ENCODE measurements at regions not wholly inside any gene's neighbourhood (a gene's known extent, or its start where the extent isn't known, plus 50 kb on each side); places are given as distances from the start of the nearest gene placed in this dataset.

DNA sequence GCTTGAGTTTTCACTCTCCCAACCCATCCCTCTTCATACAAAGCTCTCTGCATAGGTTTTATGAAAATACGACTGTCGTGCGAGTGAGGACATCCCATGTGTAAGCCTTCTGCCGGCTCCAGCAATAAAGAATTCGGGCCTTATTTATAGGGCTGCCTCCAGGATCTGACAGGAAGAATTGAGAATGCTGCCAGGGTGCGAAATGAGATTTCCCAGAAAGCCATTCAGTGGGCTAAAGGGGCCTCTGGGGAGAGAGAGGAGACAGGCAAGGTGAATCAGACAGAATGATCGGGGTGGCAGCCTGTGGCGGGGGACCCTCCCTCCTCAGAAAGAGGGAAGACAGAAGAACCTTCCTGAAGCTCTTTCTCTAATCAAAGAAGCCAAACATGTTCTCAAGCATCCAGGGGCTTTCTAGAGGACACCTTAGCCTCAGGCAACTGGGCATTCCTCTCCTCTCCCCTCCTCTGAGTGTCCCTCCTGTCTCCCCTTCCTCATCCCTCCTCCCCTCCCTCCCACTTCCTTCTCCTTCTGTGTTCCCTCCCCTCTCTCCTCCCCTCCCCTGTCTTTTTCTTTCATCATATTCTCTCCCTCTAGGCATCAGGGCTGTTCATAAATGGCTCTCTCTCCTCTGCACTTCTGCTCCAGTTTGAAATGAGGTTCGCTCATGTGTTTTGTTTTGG, 410.9 kb downstream of the TYW1 start:
- no peak overlapping the region for H3K9ac ChIP-seq (ENCODE audit: low read length in 5 of 5)
- no peak overlapping the region for H3K4me3 ChIP-seq (ENCODE audit: low read depth in 1 of 5, low read length in 5 of 5)
- H3K27ac ChIP-seq (ENCODE audit: low read depth, low read length) = no peak overlapping the region
- no peaks in the 10 kb centered on the region for H3K36me3 ChIP-seq (ENCODE audit: control insufficient read depth in 5 of 5, insufficient read depth in 5 of 5, low read length in 5 of 5)
- no peaks in the 10 kb centered on the region for H3K27me3 ChIP-seq (ENCODE audit: control insufficient read depth in 5 of 5, insufficient read depth in 4 of 5, low read length in 5 of 5)
- peaks cover 0 to 4% (median 0%) of the 10 kb centered on the region in 5 donors for H3K4me1 ChIP-seq (ENCODE audit: control insufficient read depth in 5 of 5, insufficient read depth in 5 of 5, low read length in 5 of 5)
- H3K9me3 ChIP-seq (ENCODE audit: control insufficient read depth in 5 of 5, low read length in 5 of 5) = peaks cover 0 to 7% (median 4%) of the 10 kb centered on the region in 5 donors

DNA sequence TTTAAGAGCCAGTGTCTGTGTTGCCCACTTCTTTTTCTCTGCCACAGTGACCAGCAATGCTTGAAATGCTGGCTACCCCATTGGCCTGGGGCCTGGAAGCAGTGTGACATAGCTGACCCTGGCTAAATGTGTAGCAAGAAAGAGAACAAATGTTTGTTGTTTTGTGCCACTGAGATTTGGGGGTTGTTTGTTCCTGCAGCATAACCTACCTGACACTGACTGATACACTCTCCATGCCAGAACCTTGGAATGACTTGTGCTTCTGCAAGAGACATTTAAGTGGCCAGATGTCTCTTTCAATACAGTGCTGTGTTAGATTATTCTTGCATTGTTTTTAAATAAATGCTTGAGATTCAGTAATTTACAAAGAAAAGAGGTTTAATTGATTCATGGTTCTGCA, 411.5 kb downstream of the TYW1 start:
- H3K36me3 ChIP-seq (ENCODE audit: control insufficient read depth in 5 of 5, insufficient read depth in 5 of 5, low read length in 5 of 5) = no peaks in the 10 kb centered on the region
- H3K4me3 ChIP-seq (ENCODE audit: low read depth in 1 of 5, low read length in 5 of 5) = no peak overlapping the region
- no peak overlapping the region for H3K27ac ChIP-seq (ENCODE audit: low read depth, low read length)
- H3K9me3 ChIP-seq (ENCODE audit: control insufficient read depth in 5 of 5, low read length in 5 of 5) = peaks cover 0 to 4% (median 2%) of the 10 kb centered on the region in 5 donors
- H3K27me3 ChIP-seq (ENCODE audit: control insufficient read depth in 5 of 5, insufficient read depth in 4 of 5, low read length in 5 of 5) = no peaks in the 10 kb centered on the region
- peaks cover 0 to 4% (median 0%) of the 10 kb centered on the region in 5 donors for H3K4me1 ChIP-seq (ENCODE audit: control insufficient read depth in 5 of 5, insufficient read depth in 5 of 5, low read length in 5 of 5)
- no peak overlapping the region for H3K9ac ChIP-seq (ENCODE audit: low read length in 5 of 5)

DNA sequence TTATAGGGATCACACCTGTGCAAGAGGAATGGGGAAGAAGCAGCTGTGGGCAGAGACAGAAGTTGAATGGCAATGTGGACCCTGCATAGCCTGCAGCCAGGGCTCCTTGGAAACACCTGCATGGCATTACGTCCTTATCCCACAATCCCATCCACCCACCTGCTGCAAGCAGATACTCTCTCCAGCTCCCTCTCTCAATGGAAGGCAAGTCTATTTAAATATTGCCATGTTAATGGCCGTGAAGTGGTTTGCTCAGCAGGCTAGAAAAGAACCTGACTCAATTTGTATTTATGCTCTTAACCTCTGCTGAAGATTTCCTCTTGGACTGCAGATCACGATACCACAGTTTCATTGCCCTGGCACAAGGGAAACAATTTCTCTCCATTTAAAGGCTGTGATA, 417.0 kb downstream of the TYW1 start:
- H3K36me3 ChIP-seq (ENCODE audit: control insufficient read depth in 5 of 5, insufficient read depth in 5 of 5, low read length in 5 of 5) = no peaks in the 10 kb centered on the region
- H3K9me3 ChIP-seq (ENCODE audit: control insufficient read depth in 5 of 5, low read length in 5 of 5) = peaks cover 0 to 11% (median 10%) of the 10 kb centered on the region in 5 donors
- H3K9ac ChIP-seq (ENCODE audit: low read length in 5 of 5) = no peak overlapping the region
- H3K27me3 ChIP-seq (ENCODE audit: control insufficient read depth in 5 of 5, insufficient read depth in 4 of 5, low read length in 5 of 5) = peaks cover 0 to 2% (median 0%) of the 10 kb centered on the region in 5 donors
- no peaks in the 10 kb centered on the region for H3K4me1 ChIP-seq (ENCODE audit: control insufficient read depth in 5 of 5, insufficient read depth in 5 of 5, low read length in 5 of 5)
- no peak overlapping the region for H3K4me3 ChIP-seq (ENCODE audit: low read depth in 1 of 5, low read length in 5 of 5)
- no peak overlapping the region for H3K27ac ChIP-seq (ENCODE audit: low read depth, low read length)

DNA sequence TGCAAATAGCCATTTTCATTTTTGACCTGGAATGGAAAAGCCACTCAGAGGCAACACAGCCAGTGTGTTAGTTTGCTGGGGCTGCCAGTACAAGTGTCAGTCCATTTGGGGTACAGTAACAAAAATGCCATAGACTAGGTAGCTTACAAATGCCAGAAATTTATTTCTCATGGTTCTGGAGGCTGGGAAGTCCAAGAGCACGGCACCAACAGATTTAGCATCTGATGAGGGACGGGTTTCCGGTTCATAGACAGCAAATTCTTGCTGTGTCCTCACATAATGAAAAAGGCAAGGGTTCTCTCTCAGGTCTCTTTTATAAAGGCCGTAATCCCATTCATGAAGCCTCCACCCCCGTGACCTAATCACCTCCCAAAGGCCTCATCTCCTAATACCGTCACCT, 418.2 kb downstream of the TYW1 start:
- Histone ChIP-seq H3K27ac (ENCODE audit: low read depth, low read length) (no peak overlapping the region), H3K9ac (ENCODE audit: low read length in 5 of 5) (no peak overlapping the region), H3K36me3 (ENCODE audit: control insufficient read depth in 5 of 5, insufficient read depth in 5 of 5, low read length in 5 of 5) (no peaks in the 10 kb centered on the region), H3K4me3 (ENCODE audit: low read depth in 1 of 5, low read length in 5 of 5) (no peak overlapping the region), H3K4me1 (ENCODE audit: control insufficient read depth in 5 of 5, insufficient read depth in 5 of 5, low read length in 5 of 5) (no peaks in the 10 kb centered on the region), H3K27me3 (ENCODE audit: control insufficient read depth in 5 of 5, insufficient read depth in 4 of 5, low read length in 5 of 5) (peaks cover 0 to 2% (median 0%) of the 10 kb centered on the region in 5 donors), H3K9me3 (ENCODE audit: control insufficient read depth in 5 of 5, low read length in 5 of 5) (peaks cover 0 to 11% (median 10%) of the 10 kb centered on the region in 5 donors)

DNA sequence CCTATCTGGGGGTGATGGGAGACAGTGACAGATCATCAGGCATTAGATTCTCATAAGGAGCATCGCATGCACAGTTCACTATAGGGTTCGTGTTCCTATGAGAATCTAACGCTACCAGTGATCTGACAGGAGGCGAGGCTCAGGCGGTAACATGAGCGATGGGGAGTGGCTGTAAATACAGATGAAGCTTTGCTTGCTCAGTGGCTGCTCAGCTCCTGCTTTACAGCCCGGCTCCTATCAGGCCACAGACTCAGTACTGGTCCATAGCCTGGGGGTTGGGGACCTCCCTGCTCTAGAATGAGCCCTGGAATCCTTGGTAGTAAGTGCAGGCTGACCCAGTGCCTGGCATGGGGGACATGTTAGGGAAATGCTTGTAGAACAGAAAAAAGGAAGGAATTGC, 426.0 kb downstream of the TYW1 start:
- Histone ChIP-seq H3K4me3 (ENCODE audit: low read depth in 1 of 5, low read length in 5 of 5) (no peak overlapping the region), H3K36me3 (ENCODE audit: control insufficient read depth in 5 of 5, insufficient read depth in 5 of 5, low read length in 5 of 5) (no peaks in the 10 kb centered on the region), H3K9ac (ENCODE audit: low read length in 5 of 5) (no peak overlapping the region), H3K27me3 (ENCODE audit: control insufficient read depth in 5 of 5, insufficient read depth in 4 of 5, low read length in 5 of 5) (no peaks in the 10 kb centered on the region), H3K27ac (ENCODE audit: low read depth, low read length) (no peak overlapping the region), H3K9me3 (ENCODE audit: control insufficient read depth in 5 of 5, low read length in 5 of 5) (no peaks in the 10 kb centered on the region), H3K4me1 (ENCODE audit: control insufficient read depth in 5 of 5, insufficient read depth in 5 of 5, low read length in 5 of 5) (no peaks in the 10 kb centered on the region)

DNA sequence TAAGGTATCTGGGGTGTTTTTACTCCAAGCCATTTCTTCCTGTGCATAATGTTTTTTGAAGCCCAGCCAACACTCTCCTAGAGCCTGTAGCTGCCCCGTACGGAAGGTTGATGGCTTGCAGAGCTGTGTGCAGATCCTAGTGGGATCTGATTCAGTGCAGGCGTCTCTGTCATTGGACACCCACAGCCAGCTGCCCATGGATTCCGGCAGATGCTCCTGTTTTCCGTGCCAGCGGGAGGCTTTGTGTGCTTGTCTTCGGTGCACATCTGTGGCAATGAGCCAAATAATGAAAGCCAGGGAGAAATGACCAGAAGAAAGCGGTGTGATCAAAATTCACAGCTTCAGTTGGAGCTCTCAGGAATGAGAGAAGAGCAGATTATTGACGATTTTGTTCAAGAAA, 426.4 kb downstream of the TYW1 start:
- no peaks in the 10 kb centered on the region for H3K36me3 ChIP-seq (ENCODE audit: control insufficient read depth in 5 of 5, insufficient read depth in 5 of 5, low read length in 5 of 5)
- no peak overlapping the region for H3K4me3 ChIP-seq (ENCODE audit: low read depth in 1 of 5, low read length in 5 of 5)
- no peak overlapping the region for H3K27ac ChIP-seq (ENCODE audit: low read depth, low read length)
- no peaks in the 10 kb centered on the region for H3K4me1 ChIP-seq (ENCODE audit: control insufficient read depth in 5 of 5, insufficient read depth in 5 of 5, low read length in 5 of 5)
- H3K27me3 ChIP-seq (ENCODE audit: control insufficient read depth in 5 of 5, insufficient read depth in 4 of 5, low read length in 5 of 5) = no peaks in the 10 kb centered on the region
- no peak overlapping the region for H3K9ac ChIP-seq (ENCODE audit: low read length in 5 of 5)
- H3K9me3 ChIP-seq (ENCODE audit: control insufficient read depth in 5 of 5, low read length in 5 of 5) = no peaks in the 10 kb centered on the region

DNA sequence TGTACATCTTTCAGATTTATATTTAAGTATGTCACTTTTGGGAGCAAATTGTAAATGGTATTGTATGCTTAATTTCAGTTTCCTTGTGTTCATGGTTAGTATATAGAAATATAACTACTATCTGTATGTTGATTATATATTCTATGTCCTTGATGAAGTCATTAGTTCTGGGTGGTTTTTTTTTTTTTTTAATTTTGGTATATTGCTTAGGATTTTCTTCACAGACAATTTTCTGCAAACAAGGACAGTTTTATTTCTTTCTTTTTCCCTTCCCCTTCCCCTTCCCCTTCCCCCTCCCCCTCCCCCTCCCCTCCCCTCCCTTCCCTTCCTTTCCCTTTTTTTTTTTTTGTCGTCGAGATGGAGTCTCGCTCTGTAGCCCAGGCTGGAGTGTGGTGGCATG, 430.0 kb downstream of the TYW1 start:
- Histone ChIP-seq H3K27me3 (ENCODE audit: control insufficient read depth in 5 of 5, insufficient read depth in 4 of 5, low read length in 5 of 5) (peaks cover 0 to 3% (median 0%) of the 10 kb centered on the region in 5 donors), H3K9me3 (ENCODE audit: control insufficient read depth in 5 of 5, low read length in 5 of 5) (no peaks in the 10 kb centered on the region), H3K9ac (ENCODE audit: low read length in 5 of 5) (no peak overlapping the region), H3K36me3 (ENCODE audit: control insufficient read depth in 5 of 5, insufficient read depth in 5 of 5, low read length in 5 of 5) (no peaks in the 10 kb centered on the region), H3K27ac (ENCODE audit: low read depth, low read length) (no peak overlapping the region), H3K4me1 (ENCODE audit: control insufficient read depth in 5 of 5, insufficient read depth in 5 of 5, low read length in 5 of 5) (no peaks in the 10 kb centered on the region), H3K4me3 (ENCODE audit: low read depth in 1 of 5, low read length in 5 of 5) (no peak overlapping the region)

DNA sequence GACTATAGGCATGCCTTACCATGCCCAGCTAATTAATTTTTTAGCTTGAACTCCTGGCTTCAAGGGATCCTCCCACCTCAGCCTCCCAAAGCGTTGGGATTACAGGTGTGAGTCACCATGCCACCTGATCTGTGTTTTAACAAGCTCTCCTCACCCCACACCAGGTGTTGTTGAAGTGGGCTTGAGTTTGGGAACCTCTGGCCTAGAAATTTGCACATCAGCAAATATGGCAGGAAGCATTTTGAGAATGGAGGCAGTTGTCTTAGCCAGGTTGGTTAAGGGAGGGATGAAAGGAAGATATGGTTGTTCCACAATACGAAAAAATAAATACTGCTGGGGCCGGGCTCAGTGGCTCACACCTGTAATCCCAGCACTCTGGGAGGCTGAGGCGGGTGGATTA, 433.1 kb downstream of the TYW1 start:
- Histone ChIP-seq H3K9ac (ENCODE audit: low read length in 5 of 5) (no peak overlapping the region), H3K27me3 (ENCODE audit: control insufficient read depth in 5 of 5, insufficient read depth in 4 of 5, low read length in 5 of 5) (peaks cover 0 to 3% (median 0%) of the 10 kb centered on the region in 5 donors), H3K27ac (ENCODE audit: low read depth, low read length) (no peak overlapping the region), H3K36me3 (ENCODE audit: control insufficient read depth in 5 of 5, insufficient read depth in 5 of 5, low read length in 5 of 5) (no peaks in the 10 kb centered on the region), H3K9me3 (ENCODE audit: control insufficient read depth in 5 of 5, low read length in 5 of 5) (peaks cover 0 to 10% (median 7%) of the 10 kb centered on the region in 5 donors), H3K4me3 (ENCODE audit: low read depth in 1 of 5, low read length in 5 of 5) (no peak overlapping the region), H3K4me1 (ENCODE audit: control insufficient read depth in 5 of 5, insufficient read depth in 5 of 5, low read length in 5 of 5) (no peaks in the 10 kb centered on the region)

DNA sequence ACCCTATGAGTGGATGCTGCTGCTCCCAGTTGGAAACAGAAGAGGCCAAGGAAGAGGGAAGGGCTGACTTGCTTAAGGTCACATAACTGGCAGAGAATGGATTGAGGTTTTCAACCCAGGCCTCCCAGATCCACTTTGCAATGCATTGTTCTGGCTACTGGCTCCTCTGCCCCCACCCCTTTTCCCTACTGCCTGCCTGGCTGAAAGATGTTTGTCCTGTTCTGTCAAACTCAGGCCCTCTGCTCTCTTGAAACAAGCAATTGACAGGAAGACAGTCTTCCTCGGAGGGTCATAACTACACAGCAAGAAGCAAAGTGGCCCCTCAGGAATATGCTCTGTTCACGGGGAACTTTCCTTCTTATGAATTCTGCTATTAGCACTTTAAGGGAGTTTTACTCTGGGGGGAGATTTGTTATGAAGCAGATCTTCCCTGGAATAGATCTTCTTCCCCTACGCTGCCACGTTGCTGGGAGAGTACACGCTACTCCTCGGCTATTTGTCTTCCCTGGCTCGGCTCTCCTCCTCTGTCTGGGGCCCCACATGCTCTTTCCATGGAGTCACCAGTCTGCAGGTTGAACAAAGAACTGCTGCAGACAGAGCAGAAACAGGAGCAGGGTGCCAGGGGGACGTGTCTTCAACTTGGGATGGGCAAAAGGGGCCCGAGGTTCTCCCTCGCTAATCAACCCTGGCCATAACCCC, 436.1 kb downstream of the TYW1 start:
- peaks cover 0 to 3% (median 0%) of the 10 kb centered on the region in 5 donors for H3K27me3 ChIP-seq (ENCODE audit: control insufficient read depth in 5 of 5, insufficient read depth in 4 of 5, low read length in 5 of 5)
- H3K9me3 ChIP-seq (ENCODE audit: control insufficient read depth in 5 of 5, low read length in 5 of 5) = peaks cover 0 to 10% (median 7%) of the 10 kb centered on the region in 5 donors
- peaks cover 0 to 3% (median 0%) of the 10 kb centered on the region in 5 donors for H3K4me1 ChIP-seq (ENCODE audit: control insufficient read depth in 5 of 5, insufficient read depth in 5 of 5, low read length in 5 of 5)
- no peak overlapping the region for H3K27ac ChIP-seq (ENCODE audit: low read depth, low read length)
- no peaks in the 10 kb centered on the region for H3K36me3 ChIP-seq (ENCODE audit: control insufficient read depth in 5 of 5, insufficient read depth in 5 of 5, low read length in 5 of 5)
- no peak overlapping the region for H3K9ac ChIP-seq (ENCODE audit: low read length in 5 of 5)
- H3K4me3 ChIP-seq (ENCODE audit: low read depth in 1 of 5, low read length in 5 of 5) = no peak overlapping the region

DNA sequence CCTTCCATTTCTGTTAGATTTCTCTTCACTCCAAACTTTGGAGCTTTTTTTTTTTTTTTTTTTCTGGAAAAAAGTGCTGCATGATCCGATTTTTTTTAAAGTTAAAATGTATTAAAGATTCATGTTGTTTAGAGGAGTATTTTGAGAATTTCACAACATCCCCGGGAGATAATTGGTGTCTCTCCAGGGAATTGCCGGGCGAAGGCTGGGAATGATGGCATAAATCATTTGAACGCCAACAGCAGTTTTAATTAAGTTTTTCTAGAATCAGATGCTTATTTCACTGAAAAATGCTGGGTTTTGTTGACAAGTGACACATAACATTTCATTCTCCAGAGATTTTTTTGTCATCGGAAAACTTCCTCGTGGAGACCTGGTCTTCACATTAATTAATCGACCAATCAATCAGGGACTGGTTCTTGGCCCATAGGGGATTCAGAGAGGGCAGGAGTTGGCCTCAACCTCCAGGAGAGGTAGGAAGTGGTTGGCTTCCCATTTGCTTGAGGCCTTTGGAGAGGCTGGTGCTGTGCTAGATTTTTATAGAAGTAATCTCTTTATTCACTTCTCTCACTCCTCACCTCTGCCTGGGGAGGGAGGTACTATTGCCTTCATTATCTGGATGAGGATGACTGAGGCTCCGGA, 439.4 kb downstream of the TYW1 start:
- no peak overlapping the region for H3K4me3 ChIP-seq (ENCODE audit: low read depth in 1 of 5, low read length in 5 of 5)
- no peaks in the 10 kb centered on the region for H3K36me3 ChIP-seq (ENCODE audit: control insufficient read depth in 5 of 5, insufficient read depth in 5 of 5, low read length in 5 of 5)
- no peak overlapping the region for H3K9ac ChIP-seq (ENCODE audit: low read length in 5 of 5)
- H3K9me3 ChIP-seq (ENCODE audit: control insufficient read depth in 5 of 5, low read length in 5 of 5) = peaks cover 0 to 10% (median 7%) of the 10 kb centered on the region in 5 donors
- H3K27ac ChIP-seq (ENCODE audit: low read depth, low read length) = no peak overlapping the region
- H3K4me1 ChIP-seq (ENCODE audit: control insufficient read depth in 5 of 5, insufficient read depth in 5 of 5, low read length in 5 of 5) = peaks cover 0 to 3% (median 0%) of the 10 kb centered on the region in 5 donors
- peaks cover 0 to 3% (median 0%) of the 10 kb centered on the region in 5 donors for H3K27me3 ChIP-seq (ENCODE audit: control insufficient read depth in 5 of 5, insufficient read depth in 4 of 5, low read length in 5 of 5)
